Esophagus mucosa (tissue), 1 donor: ENCODE measurements at regions not wholly inside any gene's neighbourhood (a gene's known extent, or its start where the extent isn't known, plus 50 kb on each side); places are given as distances from the start of the nearest gene placed in this dataset.
"Not testable (repeated sequence)": the region's sequence is repeated elsewhere in the genome, so short reads cannot be mapped to it uniquely, and the experiment has no call there.

Experiments used
- ATAC-seq: fragments of 200-7000 bp; cut with Tn5 transposase; one replicate; pipeline ENCODE4 v1.9.1; 2020
- donor health status: DM: yes; HTN: yes; CAD: no.

DNA sequence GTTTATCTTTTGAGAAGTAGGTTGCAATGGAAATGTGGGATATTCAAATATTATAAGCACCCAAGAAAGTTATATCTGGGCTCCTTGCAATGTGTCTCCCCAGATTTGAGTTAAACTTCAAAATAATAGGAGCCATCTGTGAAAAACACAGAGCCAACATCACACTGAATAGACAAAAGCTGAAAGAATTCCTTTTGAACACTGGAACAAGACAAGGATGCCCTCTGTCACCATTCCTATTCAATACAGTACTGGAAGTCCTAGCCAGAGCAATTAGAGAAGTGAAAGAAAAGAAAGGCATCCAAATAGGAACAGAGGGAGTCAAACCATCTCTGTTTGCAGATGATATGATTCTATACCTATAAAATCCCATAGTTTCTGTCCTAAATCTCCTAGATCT, 114.3 kb upstream of the IL1RAPL1 start:
- ATAC-seq: no peak

DNA sequence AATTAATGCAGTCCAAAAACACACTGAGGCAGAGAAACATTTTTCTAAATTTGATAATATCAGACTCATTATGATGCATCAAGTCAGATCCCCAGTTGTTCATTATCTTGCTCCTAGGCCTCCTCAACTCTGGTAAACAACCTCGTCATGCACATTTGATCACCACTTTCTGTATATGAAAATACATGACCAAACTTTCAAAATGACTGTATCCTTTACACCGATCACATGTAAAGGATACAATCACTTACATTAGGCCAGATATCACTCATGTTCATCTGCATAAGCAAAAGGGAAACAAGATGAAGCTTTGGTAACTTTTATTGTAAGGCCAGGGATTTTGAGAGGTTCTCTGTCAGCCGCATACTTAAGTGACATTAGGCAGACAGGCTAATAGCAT, 99.4 kb upstream of the IL1RAPL1 start:
- no peak for ATAC-seq

DNA sequence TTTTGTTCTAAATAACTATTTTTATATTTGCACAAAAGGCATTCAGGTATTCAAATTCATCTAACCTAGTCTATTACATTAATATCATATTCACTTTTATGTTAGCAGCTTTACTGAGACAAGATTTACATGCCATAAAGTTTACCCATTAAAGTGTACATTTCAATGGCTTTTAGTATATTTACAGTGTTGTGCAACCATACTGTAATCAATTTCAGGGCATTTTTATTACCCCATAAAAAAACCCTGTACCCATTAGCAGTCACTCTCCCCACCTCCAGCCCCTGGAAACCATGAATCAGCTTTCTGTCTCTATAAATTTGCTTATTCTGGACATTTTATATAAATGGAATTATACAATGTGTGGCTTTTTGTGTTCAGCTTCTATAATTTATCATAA, 95.9 kb upstream of the IL1RAPL1 start:
- no peak for ATAC-seq

- ATAC-seq: peak; percentile 52
Observed at GRCh38 chrX:28491941-28492340, 95.3 kb upstream of the IL1RAPL1 start.

DNA sequence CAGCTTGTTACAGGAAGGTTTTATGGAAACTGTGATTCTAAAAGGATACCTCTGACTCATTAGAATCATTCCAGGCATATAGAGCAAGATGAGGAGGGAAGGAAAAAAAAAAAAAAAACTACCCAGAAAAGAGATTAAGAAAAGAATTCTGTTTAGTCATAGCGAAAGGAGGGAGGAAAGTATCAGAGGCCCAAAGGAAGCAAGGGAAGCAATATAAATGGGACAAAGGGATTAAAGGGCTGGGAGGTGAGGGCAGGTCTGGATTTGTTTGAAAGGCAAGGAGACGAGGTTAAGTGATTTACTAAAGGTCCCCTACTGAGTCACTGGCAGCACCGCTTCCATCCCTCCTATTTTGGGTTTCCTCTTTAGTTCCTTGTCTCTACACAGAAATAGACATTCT, 88.6 kb upstream of the IL1RAPL1 start:
- ATAC-seq: peak; percentile 98

- not testable (repeated sequence) for ATAC-seq
Observed at GRCh38 chrX:28502667-28503066, 84.6 kb upstream of the IL1RAPL1 start.

- ATAC-seq: peak; percentile 50
Observed at GRCh38 chrX:28507650-28508049, 79.6 kb upstream of the IL1RAPL1 start.

GRCh38 chrX:28520786-28521185, 66.5 kb upstream of the IL1RAPL1 start:
- ATAC-seq: peak; percentile 78

DNA sequence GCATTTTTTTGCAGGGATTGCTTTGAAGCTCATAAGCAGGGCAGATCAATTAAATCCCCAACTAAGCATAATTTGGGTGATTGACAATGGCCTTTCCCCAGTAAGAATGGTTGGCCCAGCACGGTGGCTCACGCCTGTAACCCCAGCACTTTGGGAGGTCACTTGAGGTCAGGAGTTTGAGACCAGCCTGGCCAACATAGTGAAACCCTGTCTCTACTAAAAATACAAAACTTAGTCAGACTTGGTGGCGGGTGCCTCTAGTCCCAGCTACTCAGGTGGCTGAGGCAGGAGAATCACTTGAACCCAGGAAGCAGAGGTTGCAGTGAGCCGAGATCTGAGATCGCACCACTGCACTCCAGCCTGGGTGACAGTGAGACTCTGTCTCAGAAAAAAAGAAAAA, 58.9 kb upstream of the IL1RAPL1 start:
- ATAC-seq: not testable (repeated sequence)
